SK-N-SH treated with all-trans-retinoic acid at 6 μM for 48 hours (cell line): ENCODE measurements at regions not wholly inside any gene's neighbourhood (a gene's known extent, or its start where the extent isn't known, plus 50 kb on each side); places are given as distances from the start of the nearest gene placed in this dataset.
"Not testable (repeated sequence)": the region's sequence is repeated elsewhere in the genome, so short reads cannot be mapped to it uniquely, and the experiment has no call there.

ENCODE experiments used
- ATAC-seq: fragments of 200-7000 bp; cut with Tn5 transposase; 3 replicates; pipeline ENCODE4 v1.9.1; 2020; ENCODE audit warnings: mild to moderate bottlenecking, moderate library complexity
- ARNTL ChIP-seq: fragments of 450-650 bp; formaldehyde crosslinking; IDR thresholded peaks from 2 replicates; pipeline ENCODE4 v1.5.0; 2020; ENCODE audit warnings: low read depth, mild to moderate bottlenecking, moderate library complexity, borderline replicate concordance
- BACH2 ChIP-seq: fragments of 250-450 bp; sonication (Bioruptor Pico); IDR thresholded peaks from 2 replicates; pipeline ENCODE4 v1.9.0; 2021; ENCODE audit warnings: mild to moderate bottlenecking, borderline replicate concordance
- CSDC2 ChIP-seq: fragments of 250-450 bp; sonication (Bioruptor Pico); IDR thresholded peaks from 2 replicates; pipeline ENCODE4 v1.5.0; 2020; ENCODE audit warnings: mild to moderate bottlenecking, moderate library complexity
- CSRNP3 ChIP-seq: fragments of 250-450 bp; sonication (Bioruptor Pico); IDR thresholded peaks from 2 replicates; pipeline ENCODE4 v1.5.1; 2021; ENCODE audit warnings: mild to moderate bottlenecking, moderate library complexity
- GLIS3 ChIP-seq: fragments of 250-450 bp; sonication (Bioruptor Pico); IDR thresholded peaks from 2 replicates; pipeline ENCODE4 v1.5.0; 2020; ENCODE audit warnings: mild to moderate bottlenecking, moderate library complexity
- ISL1 ChIP-seq: fragments of 250-450 bp; sonication (Bioruptor Pico); IDR thresholded peaks from 2 replicates; pipeline ENCODE4 v2.1.2; 2022; ENCODE audit warnings: mild to moderate bottlenecking, moderate library complexity
- POU6F1 ChIP-seq: fragments of 250-450 bp; sonication (Bioruptor Pico); IDR thresholded peaks from 2 replicates; pipeline ENCODE4 v1.8.0; 2021; ENCODE audit warnings: low read depth, mild to moderate bottlenecking, moderate library complexity, borderline replicate concordance
- PPARA ChIP-seq: fragments of 250-450 bp; sonication (Bioruptor Pico); IDR thresholded peaks from 2 replicates; pipeline ENCODE4 v1.5.0; 2020; ENCODE audit warnings: mild to moderate bottlenecking, borderline replicate concordance
- TCF4 ChIP-seq: fragments of 250-450 bp; sonication (Bioruptor Pico); IDR thresholded peaks from 2 replicates; pipeline ENCODE4 v1.8.0; 2021; ENCODE audit warnings: mild to moderate bottlenecking, moderate library complexity, borderline replicate concordance
- TSHZ2 ChIP-seq: fragments of 250-450 bp; sonication (Bioruptor Pico); IDR thresholded peaks from 2 replicates; pipeline ENCODE4 v1.5.0; 2020; ENCODE audit warnings: mild to moderate bottlenecking, moderate library complexity
- ZFP3 ChIP-seq: fragments of 250-450 bp; sonication (Bioruptor Pico); IDR thresholded peaks from 2 replicates; pipeline ENCODE4 v1.5.0; 2020; ENCODE audit warnings: mild to moderate bottlenecking, moderate library complexity
- ZFP30 ChIP-seq: fragments of 450-650 bp; formaldehyde crosslinking; IDR thresholded peaks from 2 replicates; pipeline ENCODE4 v1.5.0; 2022; ENCODE audit warnings: mild to moderate bottlenecking, moderate library complexity
- ZNF565 ChIP-seq: fragments of 450-650 bp; formaldehyde crosslinking; conservative IDR thresholded peaks from 2 replicates; pipeline ENCODE4 v1.5.0; 2020; ENCODE audit warnings: low read depth, mild to moderate bottlenecking, moderate library complexity
- ZNF70 ChIP-seq: fragments of 450-650 bp; formaldehyde crosslinking; IDR thresholded peaks from 2 replicates; pipeline ENCODE4 v1.5.0; 2020; ENCODE audit warnings: mild to moderate bottlenecking, moderate library complexity
- ZNF8 ChIP-seq: fragments of 450-650 bp; formaldehyde crosslinking; IDR thresholded peaks from 2 replicates; pipeline ENCODE4 v1.5.0; 2020; ENCODE audit warnings: mild to moderate bottlenecking, moderate library complexity

GRCh38 chr12:91722072-91722471 is 423.6 kb downstream of the BTG1 start (continued):
- TF ChIP-seq GLIS3: no peak
- TF ChIP-seq ZFP30 (CRISPR knock-in tag): no peak
- no peak for TF ChIP-seq CSRNP3 (CRISPR knock-in tag)
- no peak for TF ChIP-seq TSHZ2 (CRISPR knock-in tag)
- TF ChIP-seq ARNTL (CRISPR knock-in tag): no peak

GRCh38 chr12:91721023-91721422 is 424.6 kb downstream of the BTG1 start:
- no peak for TF ChIP-seq CSDC2 (CRISPR knock-in tag)
- no peak for TF ChIP-seq TCF4 (CRISPR knock-in tag)
- no peak for TF ChIP-seq ZFP3 (CRISPR knock-in tag)
- no peak for TF ChIP-seq CSRNP3 (CRISPR knock-in tag)
- ATAC-seq: no peak

GRCh38 chr12:91718326-91718725 is 427.3 kb downstream of the BTG1 start:
- TF ChIP-seq CSRNP3 (CRISPR knock-in tag) (no peak), TCF4 (CRISPR knock-in tag) (peak; percentile 75), ZFP3 (CRISPR knock-in tag) (peak; percentile 57; the same call in 1 of the 2 replicates), ISL1 (peak; percentile 80)
- no peak for ATAC-seq

GRCh38 chr12:91717804-91718203 is 427.8 kb downstream of the BTG1 start:
- ATAC-seq: no peak
- TF ChIP-seq BACH2 (CRISPR knock-in tag) (no peak), ZNF565 (no peak), ISL1 (no peak), CSRNP3 (CRISPR knock-in tag) (no peak), ZFP3 (CRISPR knock-in tag) (no peak), ARNTL (CRISPR knock-in tag) (no peak), ZNF70 (CRISPR knock-in tag) (no peak), POU6F1 (CRISPR knock-in tag) (no peak), GLIS3 (no peak), ZFP30 (CRISPR knock-in tag) (no peak), PPARA (no peak), ZNF8 (CRISPR knock-in tag) (no peak)
- TF ChIP-seq, all 23 proteins: peak for 0

- ATAC-seq: not testable (repeated sequence)
These were observed 433.7 kb downstream of the BTG1 start for GRCh38 chr12:91711925-91712324.
